ENCODE measurements at regions not wholly inside any gene's neighbourhood (a gene's known extent, or its start where the extent isn't known, plus 50 kb on each side); places are given as distances from the start of the nearest gene placed in this dataset.

DNA sequence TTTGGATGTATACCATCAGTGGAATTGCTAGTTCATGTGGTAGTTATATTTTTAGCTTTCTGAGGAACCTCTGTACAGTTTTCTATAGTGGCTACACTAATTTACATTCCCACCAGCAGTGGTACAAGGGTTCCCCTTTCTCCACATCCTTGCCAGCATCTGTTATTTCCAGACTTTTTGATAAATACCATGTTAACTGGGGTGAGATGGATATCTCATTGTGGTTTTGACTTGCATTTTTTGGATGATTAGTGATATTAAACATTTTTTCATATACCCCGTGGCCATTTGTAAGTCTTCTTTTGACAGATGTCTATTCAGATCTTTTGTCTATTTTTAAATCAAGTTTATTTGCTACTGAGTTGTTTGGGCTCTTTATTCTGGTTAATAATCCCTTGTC, 455.6 kb upstream of the RARB start:
- TF ChIP-seq EP300 (IDR thresholded peaks at IDR 0.05), result no peak
- TF ChIP-seq, protein P1, sequence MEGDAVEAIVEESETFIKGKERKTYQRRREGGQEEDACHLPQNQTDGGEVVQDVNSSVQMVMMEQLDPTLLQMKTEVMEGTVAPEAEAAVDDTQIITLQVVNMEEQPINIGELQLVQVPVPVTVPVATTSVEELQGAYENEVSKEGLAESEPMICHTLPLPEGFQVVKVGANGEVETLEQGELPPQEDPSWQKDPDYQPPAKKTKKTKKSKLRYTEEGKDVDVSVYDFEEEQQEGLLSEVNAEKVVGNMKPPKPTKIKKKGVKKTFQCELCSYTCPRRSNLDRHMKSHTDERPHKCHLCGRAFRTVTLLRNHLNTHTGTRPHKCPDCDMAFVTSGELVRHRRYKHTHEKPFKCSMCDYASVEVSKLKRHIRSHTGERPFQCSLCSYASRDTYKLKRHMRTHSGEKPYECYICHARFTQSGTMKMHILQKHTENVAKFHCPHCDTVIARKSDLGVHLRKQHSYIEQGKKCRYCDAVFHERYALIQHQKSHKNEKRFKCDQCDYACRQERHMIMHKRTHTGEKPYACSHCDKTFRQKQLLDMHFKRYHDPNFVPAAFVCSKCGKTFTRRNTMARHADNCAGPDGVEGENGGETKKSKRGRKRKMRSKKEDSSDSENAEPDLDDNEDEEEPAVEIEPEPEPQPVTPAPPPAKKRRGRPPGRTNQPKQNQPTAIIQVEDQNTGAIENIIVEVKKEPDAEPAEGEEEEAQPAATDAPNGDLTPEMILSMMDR (IDR thresholded peaks at IDR 0.05), result no peak
- no peak for TF ChIP-seq POLR2A (IDR thresholded peaks at IDR 0.05)

Data from suprapubic skin (tissue), 3 donors.